ENCODE measurements at regions not wholly inside any gene's neighbourhood (a gene's known extent, or its start where the extent isn't known, plus 50 kb on each side); places are given as distances from the start of the nearest gene placed in this dataset.
"Not testable (repeated sequence)": the region's sequence is repeated elsewhere in the genome, so short reads cannot be mapped to it uniquely, and the experiment has no call there.

- no peaks in the 10 kb centered on the region for H3K79me2 ChIP-seq (ENCODE audit: insufficient read depth, low read length)
- H3K4me1 ChIP-seq (ENCODE audit: insufficient read depth, low read length, severe bottlenecking) = no peaks in the 10 kb centered on the region
- H3K4me3 ChIP-seq (ENCODE audit: low read depth, low read length, poor library complexity, severe bottlenecking) = no peak overlapping the region
- H3K4me2 ChIP-seq (ENCODE audit: low read length) = no peak overlapping the region
- H4K20me1 ChIP-seq (ENCODE audit: insufficient read depth, low read length) = no peaks in the 10 kb centered on the region
- H3K27me3 ChIP-seq (ENCODE audit: insufficient read depth, low read length) = no peaks in the 10 kb centered on the region
- H2AFZ ChIP-seq (ENCODE audit: low read length) = no peak overlapping the region
- no peak overlapping the region for H3K27ac ChIP-seq (ENCODE audit: low read depth, low read length, poor library complexity, severe bottlenecking)
- H3K36me3 ChIP-seq (ENCODE audit: insufficient read depth, low read length) = no peaks in the 10 kb centered on the region
- TF ChIP-seq CTCF (IDR thresholded peaks at IDR 0.05; ENCODE audit: low read length) = no peak
- no peak for TF ChIP-seq EZH2 (IDR thresholded peaks at IDR 0.05; ENCODE audit: borderline replicate concordance, low read length)
- H3K9me3 ChIP-seq (ENCODE audit: low read length) = no peaks in the 10 kb centered on the region
- no peaks in the 10 kb centered on the region for H3K9me2 ChIP-seq (ENCODE audit: low read depth, low read length)
- H3K9ac ChIP-seq (ENCODE audit: low read length) = no peak overlapping the region
- H3F3A ChIP-seq (ENCODE audit: insufficient read depth, low read length) = no peaks in the 10 kb centered on the region
Observed at GRCh38 chr4:167868163-167868562, 224.2 kb upstream of the ANXA10 start.

- Histone ChIP-seq H3K27me3 (ENCODE audit: insufficient read depth, low read length) (no peaks in the 10 kb centered on the region), H3K9me3 (ENCODE audit: low read length) (no peaks in the 10 kb centered on the region), H3K4me2 (ENCODE audit: low read length) (no peak overlapping the region), H3K36me3 (ENCODE audit: insufficient read depth, low read length) (no peaks in the 10 kb centered on the region), H2AFZ (ENCODE audit: low read length) (no peak overlapping the region), H3K4me1 (ENCODE audit: insufficient read depth, low read length, severe bottlenecking) (no peaks in the 10 kb centered on the region), H3K4me3 (ENCODE audit: low read depth, low read length, poor library complexity, severe bottlenecking) (no peak overlapping the region), H4K20me1 (ENCODE audit: insufficient read depth, low read length) (no peaks in the 10 kb centered on the region), H3K79me2 (ENCODE audit: insufficient read depth, low read length) (no peaks in the 10 kb centered on the region), H3F3A (ENCODE audit: insufficient read depth, low read length) (no peaks in the 10 kb centered on the region), H3K9me2 (ENCODE audit: low read depth, low read length) (no peaks in the 10 kb centered on the region), H3K27ac (ENCODE audit: low read depth, low read length, poor library complexity, severe bottlenecking) (no peak overlapping the region), H3K9ac (ENCODE audit: low read length) (no peak overlapping the region)
- TF ChIP-seq EZH2 (IDR thresholded peaks at IDR 0.05; ENCODE audit: borderline replicate concordance, low read length) (no peak), CTCF (IDR thresholded peaks at IDR 0.05; ENCODE audit: low read length) (no peak)
Observed at GRCh38 chr4:167873496-167873895, 218.8 kb upstream of the ANXA10 start.

GRCh38 chr4:167876091-167876490 is 216.2 kb upstream of the ANXA10 start:
- not testable (repeated sequence) for H3K4me1 ChIP-seq (ENCODE audit: insufficient read depth, low read length, severe bottlenecking); H2AFZ ChIP-seq (ENCODE audit: low read length); H3F3A ChIP-seq (ENCODE audit: insufficient read depth, low read length); H3K27me3 ChIP-seq (ENCODE audit: insufficient read depth, low read length); H3K9me3 ChIP-seq (ENCODE audit: low read length); H3K36me3 ChIP-seq (ENCODE audit: insufficient read depth, low read length); H3K9me2 ChIP-seq (ENCODE audit: low read depth, low read length); H3K27ac ChIP-seq (ENCODE audit: low read depth, low read length, poor library complexity, severe bottlenecking); H3K4me3 ChIP-seq (ENCODE audit: low read depth, low read length, poor library complexity, severe bottlenecking); H4K20me1 ChIP-seq (ENCODE audit: insufficient read depth, low read length); H3K9ac ChIP-seq (ENCODE audit: low read length); H3K79me2 ChIP-seq (ENCODE audit: insufficient read depth, low read length); H3K4me2 ChIP-seq (ENCODE audit: low read length)

GRCh38 chr4:167877826-167878225 is 214.5 kb upstream of the ANXA10 start:
- not testable (repeated sequence) for H3K27me3 ChIP-seq (ENCODE audit: insufficient read depth, low read length); H4K20me1 ChIP-seq (ENCODE audit: insufficient read depth, low read length); H3K9ac ChIP-seq (ENCODE audit: low read length); H3F3A ChIP-seq (ENCODE audit: insufficient read depth, low read length); H3K9me3 ChIP-seq (ENCODE audit: low read length); H3K4me2 ChIP-seq (ENCODE audit: low read length); H3K36me3 ChIP-seq (ENCODE audit: insufficient read depth, low read length); H3K27ac ChIP-seq (ENCODE audit: low read depth, low read length, poor library complexity, severe bottlenecking); H3K4me1 ChIP-seq (ENCODE audit: insufficient read depth, low read length, severe bottlenecking); H2AFZ ChIP-seq (ENCODE audit: low read length); H3K79me2 ChIP-seq (ENCODE audit: insufficient read depth, low read length); H3K9me2 ChIP-seq (ENCODE audit: low read depth, low read length); H3K4me3 ChIP-seq (ENCODE audit: low read depth, low read length, poor library complexity, severe bottlenecking)
